Ovary (tissue), 3 donors: ENCODE measurements at regions not wholly inside any gene's neighbourhood (a gene's known extent, or its start where the extent isn't known, plus 50 kb on each side); places are given as distances from the start of the nearest gene placed in this dataset.

Experiments used
- EP300 ChIP-seq: sonication (generic); formaldehyde crosslinking; IDR thresholded peaks from one replicate; pipeline ENCODE4 v1.6.1; 2017; ENCODE audit warnings: antibody characterized with exemption
- POLR2A ChIP-seq: fragments of 450-650 bp; IDR thresholded peaks from one replicate; pipeline ENCODE4 v1.6.1; 2017; ENCODE audit warnings: antibody characterized with exemption, mild to moderate bottlenecking, moderate library complexity
- TF ChIP-seq, protein P1 (sequence below), 3 donors: fragments of 450-650 bp in 2 of 3; fragments of 200-600 bp in 1 of 3; IDR thresholded peaks; one replicate each; pipeline versions ENCODE4 v1.5.1 to v1.8.0; 2016 to 2022; ENCODE audit warnings: antibody characterized with exemption in 3 of 3, mild to moderate bottlenecking in 1 of 3
- donor health status: DM: no; HTN: no; CAD: no.

DNA sequence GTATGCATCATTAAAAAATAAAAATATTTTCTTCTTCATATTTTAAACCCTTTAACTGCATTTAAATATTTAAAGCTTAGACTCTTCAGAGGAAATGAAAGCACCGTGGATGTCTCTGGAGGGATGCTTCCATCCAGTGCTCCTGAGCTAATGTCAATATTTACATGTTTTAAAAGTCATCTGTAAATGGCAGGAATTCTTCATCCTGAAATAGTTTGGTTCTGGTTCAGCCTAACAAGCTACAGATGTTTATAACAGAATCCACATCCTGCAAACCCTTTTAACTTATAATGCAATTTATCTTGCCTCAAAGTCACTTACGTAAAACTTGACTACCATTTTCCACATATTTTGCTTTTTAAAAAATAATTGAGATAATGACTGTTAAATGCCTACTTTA lies 1207.3 kb downstream of the SLC16A7 start:
- no peak for TF ChIP-seq POLR2A
- TF ChIP-seq, protein P1, sequence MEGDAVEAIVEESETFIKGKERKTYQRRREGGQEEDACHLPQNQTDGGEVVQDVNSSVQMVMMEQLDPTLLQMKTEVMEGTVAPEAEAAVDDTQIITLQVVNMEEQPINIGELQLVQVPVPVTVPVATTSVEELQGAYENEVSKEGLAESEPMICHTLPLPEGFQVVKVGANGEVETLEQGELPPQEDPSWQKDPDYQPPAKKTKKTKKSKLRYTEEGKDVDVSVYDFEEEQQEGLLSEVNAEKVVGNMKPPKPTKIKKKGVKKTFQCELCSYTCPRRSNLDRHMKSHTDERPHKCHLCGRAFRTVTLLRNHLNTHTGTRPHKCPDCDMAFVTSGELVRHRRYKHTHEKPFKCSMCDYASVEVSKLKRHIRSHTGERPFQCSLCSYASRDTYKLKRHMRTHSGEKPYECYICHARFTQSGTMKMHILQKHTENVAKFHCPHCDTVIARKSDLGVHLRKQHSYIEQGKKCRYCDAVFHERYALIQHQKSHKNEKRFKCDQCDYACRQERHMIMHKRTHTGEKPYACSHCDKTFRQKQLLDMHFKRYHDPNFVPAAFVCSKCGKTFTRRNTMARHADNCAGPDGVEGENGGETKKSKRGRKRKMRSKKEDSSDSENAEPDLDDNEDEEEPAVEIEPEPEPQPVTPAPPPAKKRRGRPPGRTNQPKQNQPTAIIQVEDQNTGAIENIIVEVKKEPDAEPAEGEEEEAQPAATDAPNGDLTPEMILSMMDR (IDR thresholded peaks at IDR 0.05), result no peak
- TF ChIP-seq EP300, result no peak
